Neural progenitor cell (in vitro differentiated cells): ENCODE measurements at regions not wholly inside any gene's neighbourhood (a gene's known extent, or its start where the extent isn't known, plus 50 kb on each side); places are given as distances from the start of the nearest gene placed in this dataset.

ENCODE experiments used
- DNase-seq: peaks from one replicate; pipeline ENCODE4 v3.0.0-alpha.2; 2016; ENCODE audit warnings: low spot score
- H2AFZ ChIP-seq: fragments of 200-600 bp; sonication (generic); replicated peaks from 2 replicates; pipeline ENCODE4 v1.6.1; 2016; ENCODE audit warnings: antibody characterized with exemption
- H3F3A ChIP-seq: fragments of 200-600 bp; sonication (generic); 2 replicates; pipeline ENCODE4 v1.6.1; 2016; ENCODE audit warnings: antibody characterized with exemption, low read depth
- H3K27ac ChIP-seq: fragments of 200-600 bp; sonication (generic); 2 replicates; pipeline ENCODE4 v1.5.1; 2016; ENCODE audit warnings: mild to moderate bottlenecking
- H3K27me3 ChIP-seq: fragments of 200-600 bp; sonication (generic); 2 replicates; pipeline ENCODE4 v1.6.1; 2016; ENCODE audit warnings: mild to moderate bottlenecking, moderate library complexity
- H3K36me3 ChIP-seq: fragments of 200-600 bp; sonication (generic); 2 replicates; pipeline ENCODE4 v1.5.1; 2016
- H3K4me1 ChIP-seq: fragments of 200-600 bp; sonication (generic); 2 replicates; pipeline ENCODE4 v1.6.1; 2016; ENCODE audit warnings: mixed run types
- H3K4me2 ChIP-seq: fragments of 200-600 bp; sonication (generic); 2 replicates; pipeline ENCODE4 v1.6.1; 2016
- H3K4me3 ChIP-seq: fragments of 200-600 bp; sonication (generic); 2 replicates; pipeline ENCODE4 v1.5.1; 2016
- H3K79me2 ChIP-seq: fragments of 200-600 bp; sonication (generic); 2 replicates; pipeline ENCODE4 v1.6.1; 2016; ENCODE audit warnings: low read depth
- H3K9ac ChIP-seq: fragments of 200-600 bp; sonication (generic); 2 replicates; pipeline ENCODE4 v1.6.1; 2016
- H3K9me3 ChIP-seq: fragments of 200-600 bp; sonication (generic); 2 replicates; pipeline ENCODE4 v1.5.1; 2016; ENCODE audit warnings: low read depth
- H4K20me1 ChIP-seq: fragments of 200-600 bp; sonication (generic); 2 replicates; pipeline ENCODE4 v1.6.1; 2016; ENCODE audit warnings: low read depth
- H3K27ac Mint-ChIP-seq: 3 replicates; pipeline ENCODE4 v1.8.0; 2021; ENCODE audit warnings: mixed read lengths
- H3K27me3 Mint-ChIP-seq: 2 replicates; pipeline ENCODE4 v1.8.0; 2022; ENCODE audit warnings: low read depth, mild to moderate bottlenecking, inconsistent platforms, moderate library complexity, mixed read lengths; ENCODE audit not compliant: insufficient read depth
- H3K36me3 Mint-ChIP-seq: 3 replicates; pipeline ENCODE4 v1.8.0; 2021; ENCODE audit warnings: mixed read lengths
- H3K4me1 Mint-ChIP-seq: 3 replicates; pipeline ENCODE4 v1.8.0; 2021; ENCODE audit warnings: mixed read lengths
- H3K4me3 Mint-ChIP-seq: 3 replicates; pipeline ENCODE4 v1.8.0; 2021; ENCODE audit warnings: mild to moderate bottlenecking, moderate library complexity, mixed read lengths
- H3K9me3 Mint-ChIP-seq: 3 replicates; pipeline ENCODE4 v1.8.0; 2020; ENCODE audit warnings: mixed read lengths
- CTCF ChIP-seq: fragments of 200-600 bp; sonication (generic); IDR thresholded peaks from 2 replicates; pipeline ENCODE4 v1.5.1; 2017; ENCODE audit warnings: antibody characterized with exemption, mild to moderate bottlenecking
- EZH2 ChIP-seq: fragments of 200-600 bp; sonication (generic); IDR thresholded peaks from 2 replicates; pipeline ENCODE4 v1.6.1; 2017; ENCODE audit warnings: antibody characterized with exemption, mild to moderate bottlenecking, moderate library complexity
- EZH2phosphoT487 ChIP-seq: fragments of 200-600 bp; sonication (generic); IDR thresholded peaks from 2 replicates; pipeline ENCODE4 v1.6.1; 2017; ENCODE audit warnings: antibody characterized with exemption

GRCh38 chr14:54189333-54189732 is 207.5 kb upstream of the CDKN3 start:
- Mint-ChIP-seq H3K27me3 (no peaks in the 10 kb centered on the region), H3K36me3 (peaks cover 3% of the 10 kb centered on the region), H3K9me3 (peaks cover 2% of the 10 kb centered on the region), H3K4me1 (peaks cover 36% of the 10 kb centered on the region), H3K27ac (peak overlapping the region; percentile 34), H3K4me3 (no peak overlapping the region)
- Histone ChIP-seq H3K9ac (no peak overlapping the region), H3K4me1 (peaks cover 4% of the 10 kb centered on the region), H3K36me3 (no peaks in the 10 kb centered on the region), H3K9me3 (no peaks in the 10 kb centered on the region), H4K20me1 (no peaks in the 10 kb centered on the region), H3K4me3 (no peak overlapping the region), H3K79me2 (no peaks in the 10 kb centered on the region), H3K27ac (no peak overlapping the region), H3F3A (no peaks in the 10 kb centered on the region), H3K4me2 (no peak overlapping the region), H3K27me3 (no peaks in the 10 kb centered on the region), H2AFZ (no peak overlapping the region)
- DNase-seq, result no peak
- TF ChIP-seq EZH2 (no peak), EZH2phosphoT487 (no peak), CTCF (no peak)

DNA sequence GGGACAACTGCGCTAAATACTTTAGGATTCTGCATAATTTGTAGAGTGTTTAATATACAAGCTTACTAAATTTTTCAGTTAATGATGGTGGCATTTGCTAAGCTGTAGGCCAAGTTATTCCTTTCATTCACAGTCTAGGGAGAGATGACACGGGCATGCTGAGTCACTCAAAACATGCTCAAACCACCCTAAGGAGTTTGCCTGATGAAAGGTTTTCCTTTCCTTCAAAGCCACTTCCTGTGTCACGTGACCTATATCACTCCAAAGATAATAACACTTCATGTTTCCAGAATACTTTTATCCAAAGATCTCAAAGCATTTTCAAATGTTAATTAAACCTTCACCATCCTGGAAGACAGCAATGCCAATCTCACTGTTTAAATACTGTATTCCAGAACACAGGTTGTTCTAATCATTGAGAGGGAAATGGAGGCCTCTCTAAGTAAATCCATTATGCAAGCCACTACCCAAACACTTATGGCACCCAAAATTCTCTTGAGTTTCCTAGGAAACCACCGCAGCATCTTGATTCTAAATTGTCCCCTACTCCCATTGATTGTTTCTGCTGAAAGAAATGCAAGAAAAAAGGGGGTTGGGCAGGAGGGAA is 207.0 kb upstream of the CDKN3 start:
- peaks cover 3% of the 10 kb centered on the region for H3K36me3 Mint-ChIP-seq
- no peak overlapping the region for H3K4me3 Mint-ChIP-seq
- Histone ChIP-seq H2AFZ (peak overlapping the region; percentile 9), H3K27ac (no peak overlapping the region), H3K9me3 (no peaks in the 10 kb centered on the region), H3K4me3 (no peak overlapping the region), H3K27me3 (no peaks in the 10 kb centered on the region), H3K9ac (no peak overlapping the region), H3K36me3 (no peaks in the 10 kb centered on the region), H3K4me1 (peaks cover 4% of the 10 kb centered on the region), H3K79me2 (no peaks in the 10 kb centered on the region), H3F3A (no peaks in the 10 kb centered on the region), H3K4me2 (no peak overlapping the region), H4K20me1 (no peaks in the 10 kb centered on the region)
- no peaks in the 10 kb centered on the region for H3K27me3 Mint-ChIP-seq
- peaks cover 2% of the 10 kb centered on the region for H3K9me3 Mint-ChIP-seq
- H3K4me1 Mint-ChIP-seq, result peaks cover 36% of the 10 kb centered on the region
- no peak for DNase-seq
- TF ChIP-seq EZH2, result no peak
- TF ChIP-seq EZH2phosphoT487, result no peak
- TF ChIP-seq CTCF, result no peak
- peak overlapping the region; percentile 25 for H3K27ac Mint-ChIP-seq

DNA sequence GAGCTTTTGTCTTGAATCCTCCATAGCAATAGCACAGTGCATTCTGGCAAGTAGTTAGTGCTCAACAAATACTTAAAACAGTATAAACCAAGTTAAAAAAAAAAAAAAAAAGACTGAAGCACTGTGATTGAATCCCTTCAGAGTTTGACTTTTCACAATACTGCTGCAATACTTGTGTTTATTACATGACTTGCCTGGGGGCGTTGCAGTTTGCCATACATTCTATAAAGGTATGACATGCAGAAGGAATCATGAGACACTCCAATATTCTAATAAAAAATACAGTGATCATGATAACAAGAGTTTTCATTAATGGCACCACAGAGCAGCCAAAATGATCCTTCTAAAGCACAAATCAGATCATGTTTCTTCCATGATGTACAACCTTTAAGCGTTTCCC is 205.0 kb upstream of the CDKN3 start:
- no peak overlapping the region for H3K9ac ChIP-seq
- H3K9me3 Mint-ChIP-seq, result peaks cover 2% of the 10 kb centered on the region

DNA sequence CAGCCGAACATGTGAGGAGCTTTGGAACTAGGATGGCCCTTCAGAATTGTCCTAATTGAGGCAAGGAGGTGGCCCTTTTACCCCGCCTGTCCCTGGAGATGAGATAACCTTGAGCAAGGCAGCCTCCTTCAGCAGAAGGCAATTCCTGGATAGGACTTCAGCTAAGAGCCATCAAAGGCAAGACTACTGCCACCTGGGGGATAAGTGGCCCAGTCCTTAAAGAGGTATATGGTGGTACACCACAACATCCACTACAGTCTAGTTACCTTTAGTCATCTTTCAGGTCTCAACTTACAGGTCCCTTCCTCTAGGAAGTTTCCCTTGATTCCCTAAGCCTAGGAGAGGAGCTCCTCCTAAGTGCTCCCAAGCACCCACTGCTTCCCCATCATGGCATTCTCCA is 204.2 kb upstream of the CDKN3 start:
- H3F3A ChIP-seq, result no peaks in the 10 kb centered on the region
- peaks cover 24% of the 10 kb centered on the region for H3K4me1 Mint-ChIP-seq
- H3K27me3 Mint-ChIP-seq, result peaks cover 3% of the 10 kb centered on the region

More for the DNA sequence above, 205.0 kb upstream of the CDKN3 start:
- Histone ChIP-seq H3K4me2 (no peak overlapping the region), H2AFZ (no peak overlapping the region), H3K27ac (no peak overlapping the region), H3K36me3 (no peaks in the 10 kb centered on the region), H3K4me3 (no peak overlapping the region), H3F3A (no peaks in the 10 kb centered on the region), H3K79me2 (no peaks in the 10 kb centered on the region), H3K4me1 (peaks cover 4% of the 10 kb centered on the region), H3K9me3 (no peaks in the 10 kb centered on the region), H3K27me3 (no peaks in the 10 kb centered on the region), H4K20me1 (no peaks in the 10 kb centered on the region)
- TF ChIP-seq EZH2, result no peak
- DNase-seq, result no peak
- Mint-ChIP-seq H3K36me3 (peaks cover 3% of the 10 kb centered on the region), H3K4me1 (peaks cover 31% of the 10 kb centered on the region), H3K27ac (no peak overlapping the region), H3K4me3 (no peak overlapping the region), H3K27me3 (peaks cover 3% of the 10 kb centered on the region)

More for the DNA sequence above, 204.2 kb upstream of the CDKN3 start:
- no peak overlapping the region for H3K9ac ChIP-seq
- H3K27ac ChIP-seq, result no peak overlapping the region
- Mint-ChIP-seq H3K9me3 (peaks cover 6% of the 10 kb centered on the region), H3K4me3 (no peak overlapping the region), H3K36me3 (peaks cover 3% of the 10 kb centered on the region), H3K27ac (no peak overlapping the region)
- H3K9me3 ChIP-seq, result no peaks in the 10 kb centered on the region
- H3K4me2 ChIP-seq, result no peak overlapping the region
- H4K20me1 ChIP-seq, result no peaks in the 10 kb centered on the region
- peaks cover 4% of the 10 kb centered on the region for H3K4me1 ChIP-seq
- TF ChIP-seq EZH2phosphoT487 (no peak), EZH2 (no peak), CTCF (no peak)
- no peak overlapping the region for H2AFZ ChIP-seq
- H3K27me3 ChIP-seq, result no peaks in the 10 kb centered on the region
- H3K79me2 ChIP-seq, result no peaks in the 10 kb centered on the region
- no peak for DNase-seq
- H3K36me3 ChIP-seq, result no peaks in the 10 kb centered on the region
- H3K4me3 ChIP-seq, result no peak overlapping the region
